ENCODE measurements at regions not wholly inside any gene's neighbourhood (a gene's known extent, or its start where the extent isn't known, plus 50 kb on each side); places are given as distances from the start of the nearest gene placed in this dataset.

DNA sequence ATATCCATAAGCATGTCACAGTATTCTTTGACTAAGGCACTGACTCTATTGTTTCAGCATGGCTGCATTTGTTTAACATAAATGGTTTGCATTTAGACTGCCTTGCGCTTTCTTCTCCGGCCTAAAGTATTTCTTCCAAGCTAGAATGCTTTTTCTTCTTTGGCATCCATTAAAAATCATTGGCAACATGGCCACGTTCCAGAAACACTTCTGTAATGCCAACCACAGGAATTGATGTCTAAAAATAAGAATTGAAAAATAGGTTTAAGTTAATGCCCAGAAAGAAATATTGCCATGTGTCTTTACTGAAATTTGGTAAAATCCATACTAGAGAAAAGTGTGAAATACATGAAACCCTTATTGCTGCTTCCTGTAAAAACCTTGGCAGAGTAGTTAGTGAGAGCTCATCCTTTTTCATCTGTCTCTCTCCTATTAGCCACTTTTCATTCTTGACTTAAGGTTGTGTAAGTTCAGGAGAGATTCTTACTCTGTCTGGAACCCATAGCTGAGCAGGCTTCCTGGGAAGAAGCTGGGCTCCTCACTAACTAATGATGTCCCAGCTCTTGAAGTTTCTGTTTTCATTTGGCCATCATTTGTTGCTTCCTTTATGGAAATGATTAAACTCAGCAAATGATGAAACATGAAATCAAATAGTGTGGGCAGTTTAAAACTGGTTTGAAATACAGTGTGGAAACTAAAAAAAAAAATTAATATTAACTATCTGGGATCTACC, 58.2 kb upstream of the RPS23 start:
- intact Hi-C loops (cut with DNase I), result no loop called here
- DNase-seq, result no peak

DNA sequence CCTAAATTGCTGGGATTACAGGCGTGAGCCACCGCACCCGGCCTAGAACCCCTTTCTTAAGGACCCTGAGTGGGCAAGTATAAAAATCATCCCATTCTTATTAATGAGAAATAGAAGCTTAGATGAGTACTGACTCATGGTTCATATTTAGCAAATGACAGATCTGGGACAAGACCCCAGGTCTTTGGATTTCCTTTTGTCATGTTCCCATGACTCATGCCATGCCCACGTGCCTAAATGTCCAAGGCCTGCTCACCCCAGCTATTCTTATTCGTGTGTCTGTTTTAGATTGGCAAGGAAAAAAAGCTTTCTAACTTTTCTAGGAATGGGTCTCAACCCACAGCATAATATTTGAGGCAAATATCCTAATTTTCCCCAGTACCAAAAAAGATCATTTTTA, 57.7 kb upstream of the RPS23 start:
- no peak for DNase-seq
- intact Hi-C loops (cut with DNase I), result no loop called here

- DNase-seq, result no peak
- intact Hi-C loops (cut with DNase I), result no loop called here
These were observed 56.7 kb upstream of the RPS23 start for GRCh38 chr5:82334856-82335255.

GRCh38 chr5:82334085-82334692, 56.0 kb upstream of the RPS23 start:
- no peak for DNase-seq
- intact Hi-C loops (cut with DNase I), result no loop called here

GRCh38 chr5:82332886-82333615, 54.9 kb upstream of the RPS23 start:
- no peak for DNase-seq
- intact Hi-C loops (cut with DNase I), result no loop called here

DNA sequence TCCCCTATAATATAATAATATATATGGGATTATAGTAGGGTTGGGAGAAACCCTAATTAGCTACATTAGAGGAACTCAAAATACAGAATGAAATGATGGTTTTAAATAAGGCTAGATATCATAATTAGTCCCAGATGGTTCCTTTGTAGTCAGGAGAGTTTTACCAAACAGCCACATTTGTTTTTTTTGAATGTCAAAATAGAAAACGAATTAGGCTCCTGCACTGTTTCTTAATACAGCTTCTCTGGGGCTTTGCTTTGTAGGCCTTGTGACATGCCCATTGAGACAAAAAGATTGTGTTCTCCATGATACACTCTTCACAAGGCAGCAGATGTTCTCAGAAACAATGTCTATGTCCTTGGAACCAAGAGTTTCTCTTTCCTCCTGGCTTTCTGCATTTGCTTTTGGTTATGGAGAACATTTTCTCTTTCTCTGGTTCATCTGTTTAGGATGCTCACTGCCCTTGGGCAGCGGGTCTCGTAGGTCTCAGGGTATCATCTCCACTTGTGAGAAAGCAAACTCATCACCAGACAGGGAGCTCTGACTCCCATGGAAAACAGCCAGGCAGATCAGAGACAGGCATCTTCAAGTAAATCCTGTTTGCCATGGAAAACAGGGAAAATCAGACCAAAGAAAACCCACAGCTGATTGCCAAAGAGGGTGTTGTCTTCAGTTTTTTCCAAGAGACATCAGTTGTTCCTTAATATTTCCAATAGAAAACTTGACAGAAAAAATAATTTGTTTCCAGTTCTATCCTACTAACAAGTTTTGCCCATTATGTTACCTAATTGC, 54.1 kb upstream of the RPS23 start:
- intact Hi-C loops (cut with DNase I), result no loop called here
- DNase-seq, result no peak

DNA sequence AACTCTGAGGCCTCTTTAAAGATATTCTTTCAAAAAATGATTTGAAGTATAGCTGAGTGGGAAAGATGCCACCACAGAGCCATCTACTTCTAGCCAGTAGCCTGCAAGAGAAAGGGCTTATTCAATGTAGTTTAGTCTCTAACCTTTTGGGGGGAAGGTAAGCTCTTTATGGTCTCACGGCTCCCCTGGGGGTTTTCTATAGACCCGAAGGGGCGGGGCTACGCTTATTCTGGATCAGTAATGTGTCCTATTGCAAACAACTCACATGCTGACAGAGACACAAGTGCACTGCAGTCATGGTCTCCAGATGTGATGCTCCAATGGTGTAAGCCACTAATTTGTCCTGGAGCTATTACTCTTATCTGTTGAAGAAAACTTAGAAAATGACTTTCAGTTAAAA, 53.4 kb upstream of the RPS23 start:
- no peak for DNase-seq
- intact Hi-C loops (cut with DNase I), result no loop called here

DNA sequence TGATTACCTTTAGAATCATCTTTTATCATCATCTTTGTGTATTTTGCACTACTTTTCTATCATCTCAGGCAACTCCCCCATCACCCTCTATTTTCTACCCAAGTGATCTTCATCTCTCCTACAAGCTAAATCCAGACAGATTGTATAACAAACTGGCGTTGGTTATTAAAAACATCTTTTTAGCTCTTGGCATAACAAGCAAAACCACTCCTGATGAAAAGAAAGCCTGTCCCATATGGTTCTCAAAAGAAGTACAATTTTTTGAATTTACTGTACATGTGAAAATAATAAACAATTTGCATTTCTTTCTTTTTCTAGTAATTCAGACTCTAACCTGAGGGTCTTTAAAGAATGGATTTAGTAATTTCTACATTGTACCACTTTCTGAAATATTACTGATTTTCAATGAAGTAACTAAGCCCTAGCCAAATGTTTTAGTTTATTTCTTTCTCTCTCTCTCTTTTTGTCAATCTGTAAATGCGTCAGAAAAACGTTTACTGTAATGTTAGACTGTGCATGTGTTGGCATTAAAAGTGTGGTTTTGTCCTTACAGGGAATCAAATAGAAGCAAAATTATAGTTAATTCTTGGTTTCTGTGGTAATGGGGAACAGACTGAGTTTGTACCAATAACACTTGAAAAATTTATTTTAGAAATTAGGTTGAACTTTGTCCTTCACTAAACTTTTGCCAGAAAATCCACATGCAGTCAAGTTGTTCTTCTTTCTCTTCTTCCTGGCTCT, 52.5 kb upstream of the RPS23 start:
- intact Hi-C loops (cut with DNase I), result no loop called here
- no peak for DNase-seq

DNA sequence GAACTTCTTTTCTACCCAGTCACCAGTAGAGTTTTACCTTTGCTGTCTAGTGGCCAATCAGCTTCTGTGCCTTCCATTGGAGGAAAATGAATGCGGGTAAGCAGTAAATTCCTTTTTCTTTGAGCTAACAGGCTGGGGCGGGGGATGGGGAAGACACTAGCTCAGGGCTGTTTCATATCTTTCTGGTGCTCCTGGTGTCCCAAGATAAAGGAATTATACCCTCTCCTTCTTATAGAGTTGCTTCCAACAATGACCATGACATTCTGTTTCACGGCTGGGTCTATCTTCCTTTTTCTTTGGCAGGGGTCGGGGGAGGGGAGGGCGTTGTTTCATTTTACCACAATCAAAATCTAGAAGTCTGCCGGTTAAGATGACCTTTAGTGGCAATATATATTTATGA, 51.2 kb upstream of the RPS23 start:
- no peak for DNase-seq
- intact Hi-C loops (cut with DNase I), result no loop called here
